HG03045 (cell line): ENCODE measurements at regions not wholly inside any gene's neighbourhood (a gene's known extent, or its start where the extent isn't known, plus 50 kb on each side); places are given as distances from the start of the nearest gene placed in this dataset.

Source experiments
- ATAC-seq: cut with Tn5 transposase; IDR thresholded peaks from one replicate; pipeline ENCODE4 v1.9.1; 2021; ENCODE audit warnings: mild to moderate bottlenecking, moderate library complexity; ENCODE audit not compliant: unreplicated experiment

- no peak for ATAC-seq
Observed at GRCh38 chr4:19728773-19729172, 522.9 kb upstream of the SLIT2 start.

GRCh38 chr4:19727141-19727540 lies 524.6 kb upstream of the SLIT2 start:
- ATAC-seq, result no peak

GRCh38 chr4:19725130-19725529 lies 526.6 kb upstream of the SLIT2 start:
- no peak for ATAC-seq

GRCh38 chr4:19722404-19722803 lies 529.3 kb upstream of the SLIT2 start:
- no peak for ATAC-seq

GRCh38 chr4:19721587-19721986 lies 530.1 kb upstream of the SLIT2 start:
- ATAC-seq, result no peak

DNA sequence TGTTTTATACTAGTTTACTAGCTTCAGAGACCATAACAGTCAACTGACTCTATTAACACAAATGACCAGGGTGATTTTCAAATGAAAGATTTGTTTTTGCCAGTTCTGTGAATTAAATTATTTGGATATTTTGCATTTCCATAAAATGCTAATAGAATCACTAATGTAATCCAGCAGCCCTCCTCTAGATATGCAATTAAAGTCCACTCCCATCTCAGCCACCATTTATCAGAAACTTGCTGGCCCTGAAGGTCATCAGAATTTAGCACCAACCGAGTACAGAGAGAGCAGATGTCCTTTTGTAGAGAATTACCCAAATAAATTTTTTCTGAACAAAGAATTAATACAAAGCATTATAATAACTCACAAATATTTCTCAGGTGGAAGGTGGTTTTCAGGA lies 531.1 kb upstream of the SLIT2 start:
- ATAC-seq, result no peak

GRCh38 chr4:19720190-19720589 lies 531.5 kb upstream of the SLIT2 start:
- no peak for ATAC-seq

GRCh38 chr4:19711871-19712270 lies 539.8 kb upstream of the SLIT2 start:
- ATAC-seq, result no peak

- ATAC-seq, result no peak
Observed at GRCh38 chr4:19707876-19708275, 543.8 kb upstream of the SLIT2 start.

GRCh38 chr4:19703391-19703790 lies 548.3 kb upstream of the SLIT2 start:
- ATAC-seq, result no peak

DNA sequence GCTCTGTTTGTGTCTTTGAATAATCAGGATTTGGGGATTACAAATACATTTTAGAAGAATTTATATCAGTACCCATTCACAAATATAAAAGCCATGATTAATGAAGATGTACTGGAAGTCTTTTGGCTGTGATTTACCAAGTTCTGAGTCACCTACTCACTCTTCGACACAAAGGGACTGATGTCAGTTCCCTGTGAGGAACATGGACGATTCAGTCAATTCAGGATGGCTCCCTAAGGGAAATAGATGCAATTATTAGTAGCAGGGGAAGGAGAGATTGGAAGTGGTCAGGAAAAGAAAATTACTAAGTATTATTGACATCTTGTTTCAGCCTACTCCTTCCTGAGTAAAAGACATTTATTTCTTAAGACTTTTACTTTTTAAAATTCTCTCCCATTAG lies 550.7 kb upstream of the SLIT2 start:
- no peak for ATAC-seq

DNA sequence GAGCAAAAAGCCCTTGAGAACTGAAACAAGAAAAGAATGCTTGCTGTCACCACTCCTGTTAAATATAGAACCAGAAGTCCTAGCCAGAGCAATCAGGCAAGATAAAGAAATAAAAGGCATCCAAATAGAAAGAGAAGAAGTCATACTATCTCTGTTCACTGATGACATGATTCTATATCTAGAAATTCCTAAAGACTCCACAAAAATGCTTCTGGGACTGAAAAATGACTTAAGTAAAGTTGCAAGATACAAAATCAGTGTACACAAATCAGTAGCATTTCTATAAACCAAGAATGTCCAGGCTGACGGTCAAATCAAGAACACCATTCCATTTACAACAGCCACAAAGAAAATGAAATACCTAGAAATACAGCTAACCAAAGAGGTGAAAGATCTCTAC lies 552.7 kb upstream of the SLIT2 start:
- no peak for ATAC-seq

- ATAC-seq, result no peak
Observed at GRCh38 chr4:19694812-19695211, 556.9 kb upstream of the SLIT2 start.

GRCh38 chr4:19693936-19694570 lies 557.7 kb upstream of the SLIT2 start:
- ATAC-seq, result no peak

- no peak for ATAC-seq
Observed at GRCh38 chr4:19689511-19689910, 562.2 kb upstream of the SLIT2 start.

- ATAC-seq, result no peak
Observed at GRCh38 chr4:19686456-19686855, 565.2 kb upstream of the SLIT2 start.

GRCh38 chr4:19684084-19684483 lies 567.6 kb upstream of the SLIT2 start:
- no peak for ATAC-seq

GRCh38 chr4:19683426-19683825 lies 568.3 kb upstream of the SLIT2 start:
- ATAC-seq, result no peak

DNA sequence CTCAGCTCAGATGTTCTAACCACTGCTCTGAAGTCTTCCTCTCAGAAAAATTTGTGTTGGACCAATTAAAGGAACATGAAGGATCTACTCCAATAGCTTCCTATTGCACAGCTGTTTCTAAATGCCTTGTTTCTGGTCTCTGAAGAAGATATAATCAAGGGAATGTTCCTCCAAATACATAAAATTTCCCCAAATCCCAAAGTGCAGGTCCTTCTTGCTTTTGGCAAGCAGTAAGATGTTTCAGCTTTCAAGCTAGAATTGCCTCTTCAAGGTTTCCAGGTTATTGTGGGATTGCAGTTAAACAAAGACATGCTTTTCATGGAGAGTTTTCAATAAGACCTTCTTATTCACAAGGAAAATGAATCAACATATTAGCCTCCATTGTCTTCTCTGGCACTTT lies 574.5 kb upstream of the SLIT2 start:
- ATAC-seq, result no peak

DNA sequence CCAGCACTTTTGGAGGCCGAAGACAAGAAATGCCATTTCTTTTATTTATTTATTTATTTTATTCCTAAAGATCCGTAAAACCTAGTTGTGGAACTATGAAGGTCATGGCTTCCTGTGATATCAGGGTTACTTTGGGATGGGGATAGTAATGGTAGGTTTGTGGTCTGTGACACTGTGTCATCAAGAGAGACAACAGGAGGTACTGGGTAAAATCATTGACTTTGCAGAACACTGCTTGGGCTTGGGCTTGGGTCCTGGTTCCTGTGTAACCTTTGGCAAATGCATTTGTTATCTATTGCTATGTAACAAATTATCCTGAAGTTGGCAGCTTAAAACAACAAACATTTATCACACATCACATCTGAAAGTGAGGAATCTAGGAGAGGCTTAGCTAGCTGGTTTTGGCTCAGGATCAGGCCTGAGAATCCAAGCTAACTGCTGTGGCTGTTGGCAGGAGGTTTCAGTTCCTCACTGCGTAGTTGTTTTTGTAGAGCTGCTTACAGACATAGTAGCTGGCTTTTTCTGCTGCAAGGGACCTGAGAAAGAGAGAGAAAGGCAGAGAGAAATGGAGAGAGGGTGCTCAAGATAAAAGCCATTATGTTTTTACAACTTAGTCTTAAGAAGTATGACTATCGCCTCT lies 576.4 kb upstream of the SLIT2 start:
- ATAC-seq, result no peak

DNA sequence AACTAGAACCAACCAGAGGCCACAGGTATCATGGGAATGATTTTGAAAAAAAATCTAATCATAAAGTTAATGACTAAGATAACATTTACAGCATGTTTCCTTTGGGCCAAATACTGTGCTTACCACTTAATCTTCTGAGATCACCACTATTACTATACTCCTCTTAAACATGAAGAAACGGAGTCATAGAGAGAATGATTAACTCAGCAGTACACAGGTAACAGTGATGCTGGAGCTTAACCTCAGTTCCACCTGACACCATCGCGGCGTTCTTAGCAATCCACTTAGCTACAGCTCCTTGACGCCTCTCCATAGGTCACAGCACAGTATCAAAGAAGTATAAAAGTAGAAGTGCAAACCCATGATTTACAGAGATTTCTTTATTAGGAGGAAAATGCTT lies 592.6 kb upstream of the SLIT2 start:
- ATAC-seq, result no peak

DNA sequence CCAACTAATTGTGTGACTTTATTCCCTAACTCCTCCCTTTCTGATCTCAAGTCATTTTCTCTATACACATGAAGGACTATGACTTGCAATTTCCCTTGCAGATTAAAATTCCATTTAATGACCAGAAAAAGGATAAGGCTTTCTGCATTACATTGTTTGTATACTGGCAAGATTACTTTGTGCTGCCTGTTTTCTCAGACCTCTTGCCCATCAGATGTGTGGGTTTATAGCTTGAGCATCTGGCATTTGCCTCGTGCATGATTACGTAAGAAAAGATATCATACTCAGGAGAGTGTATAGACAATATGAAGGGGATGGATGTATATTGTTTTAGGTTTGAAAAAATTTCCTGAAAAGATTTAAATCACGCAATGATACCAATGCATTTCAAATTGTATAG lies 593.8 kb upstream of the SLIT2 start:
- ATAC-seq, result no peak

GRCh38 chr4:19655666-19656065 lies 596.0 kb upstream of the SLIT2 start:
- ATAC-seq, result no peak
